ENCODE measurements at regions not wholly inside any gene's neighbourhood (a gene's known extent, or its start where the extent isn't known, plus 50 kb on each side); places are given as distances from the start of the nearest gene placed in this dataset.

DNA sequence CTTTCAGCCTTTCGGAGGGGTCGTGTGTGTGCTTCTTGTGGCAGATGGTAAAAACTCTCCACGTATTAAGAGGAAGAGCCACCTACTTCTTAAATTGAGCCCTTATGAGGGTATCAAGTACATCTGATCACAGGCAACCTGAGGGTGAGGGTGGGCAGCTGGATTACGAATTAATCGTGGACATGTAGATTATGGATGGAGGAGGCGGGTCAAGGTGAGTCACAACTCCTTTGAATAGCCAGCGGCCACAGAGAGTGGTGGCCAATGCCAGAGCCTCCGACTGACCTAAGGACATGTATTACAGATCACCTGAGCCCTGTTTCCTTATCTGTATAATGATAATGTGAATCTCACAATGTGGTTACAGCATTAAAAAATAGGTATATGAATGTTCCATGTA lies 1083.9 kb downstream of the SORCS3 start:
- no peaks in the 10 kb centered on the region for H3K9me3 Mint-ChIP-seq
- DNase-seq = no peak
- no peaks in the 10 kb centered on the region for H3K27me3 Mint-ChIP-seq
- no peaks in the 10 kb centered on the region for H3K9me3 ChIP-seq (ENCODE audit: control insufficient read depth in 1 of 2, insufficient read depth in 1 of 2, low read length in 2 of 2)
- CTCF ChIA-PET = no interaction called here
- intact Hi-C loops (cut with DNase I, micrococcal nuclease) = no loop called here
- H3K27me3 ChIP-seq (ENCODE audit: control insufficient read depth in 1 of 2, insufficient read depth in 2 of 2, low read length in 2 of 2) = peaks cover 0 to 3% of the 10 kb centered on the region in 2 experiments
- no peaks in the 10 kb centered on the region for H3K36me3 ChIP-seq (ENCODE audit: insufficient read depth, low read length)
- H3K4me1 ChIP-seq (ENCODE audit: insufficient read depth, low read length) = no peaks in the 10 kb centered on the region
- no peak overlapping the region for H3K27ac ChIP-seq (ENCODE audit: low read depth in 1 of 2, low read length in 2 of 2)
- no peak overlapping the region for H3K4me3 ChIP-seq (ENCODE audit: low read length)
- no peaks in the 10 kb centered on the region for H3K4me1 Mint-ChIP-seq (ENCODE audit: low read depth)
- H3K27ac Mint-ChIP-seq = no peak overlapping the region
- no peak for ATAC-seq (ENCODE audit: poor library complexity)
- no peak overlapping the region for H3K4me3 Mint-ChIP-seq
- TF ChIP-seq, protein P1, sequence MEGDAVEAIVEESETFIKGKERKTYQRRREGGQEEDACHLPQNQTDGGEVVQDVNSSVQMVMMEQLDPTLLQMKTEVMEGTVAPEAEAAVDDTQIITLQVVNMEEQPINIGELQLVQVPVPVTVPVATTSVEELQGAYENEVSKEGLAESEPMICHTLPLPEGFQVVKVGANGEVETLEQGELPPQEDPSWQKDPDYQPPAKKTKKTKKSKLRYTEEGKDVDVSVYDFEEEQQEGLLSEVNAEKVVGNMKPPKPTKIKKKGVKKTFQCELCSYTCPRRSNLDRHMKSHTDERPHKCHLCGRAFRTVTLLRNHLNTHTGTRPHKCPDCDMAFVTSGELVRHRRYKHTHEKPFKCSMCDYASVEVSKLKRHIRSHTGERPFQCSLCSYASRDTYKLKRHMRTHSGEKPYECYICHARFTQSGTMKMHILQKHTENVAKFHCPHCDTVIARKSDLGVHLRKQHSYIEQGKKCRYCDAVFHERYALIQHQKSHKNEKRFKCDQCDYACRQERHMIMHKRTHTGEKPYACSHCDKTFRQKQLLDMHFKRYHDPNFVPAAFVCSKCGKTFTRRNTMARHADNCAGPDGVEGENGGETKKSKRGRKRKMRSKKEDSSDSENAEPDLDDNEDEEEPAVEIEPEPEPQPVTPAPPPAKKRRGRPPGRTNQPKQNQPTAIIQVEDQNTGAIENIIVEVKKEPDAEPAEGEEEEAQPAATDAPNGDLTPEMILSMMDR (IDR thresholded peaks at IDR 0.05) = no peak
- POLR2A ChIA-PET = no interaction called here
- no peaks in the 10 kb centered on the region for H3K36me3 Mint-ChIP-seq (ENCODE audit: low read depth)

DNA sequence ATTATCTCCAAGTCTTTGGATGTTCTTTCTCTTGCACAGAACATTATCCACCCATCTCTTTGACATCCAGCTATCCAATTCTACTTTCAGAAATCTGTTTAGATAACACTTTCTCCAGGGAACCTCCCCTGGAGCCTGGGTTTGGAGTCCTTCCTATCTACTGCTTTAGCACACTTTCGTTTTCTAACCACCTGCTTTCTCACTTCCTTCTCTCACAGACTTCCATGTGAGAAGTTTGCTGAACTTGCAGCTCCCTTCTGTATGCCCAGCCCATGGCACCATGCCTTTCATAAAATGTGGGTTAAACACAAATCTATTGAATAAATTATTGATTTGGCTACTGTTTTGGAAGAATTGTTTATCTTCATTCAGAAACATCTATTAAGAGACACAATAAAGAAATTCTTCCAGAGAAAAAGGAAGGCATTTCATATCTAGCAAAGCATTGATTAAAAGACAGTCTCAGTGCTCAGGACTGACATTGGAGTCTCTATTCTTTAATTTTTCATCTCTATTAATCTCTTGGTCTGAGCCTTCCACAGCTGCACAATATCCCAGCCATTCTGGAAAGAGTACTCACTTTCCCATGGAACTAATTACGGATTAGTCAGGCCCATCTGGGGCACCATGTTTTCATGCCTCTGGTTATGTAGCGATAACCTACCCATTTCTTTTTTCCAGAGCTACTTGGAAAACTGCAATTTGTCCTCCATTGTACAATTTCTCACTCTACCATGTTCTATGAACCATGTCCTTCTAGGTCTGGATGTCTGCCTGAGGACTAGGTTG lies 1077.3 kb downstream of the SORCS3 start:
- CTCF ChIA-PET = no interaction called here
- Mint-ChIP-seq H3K27ac (no peak overlapping the region), H3K27me3 (no peaks in the 10 kb centered on the region), H3K9me3 (peaks cover 2% of the 10 kb centered on the region), H3K4me3 (no peak overlapping the region), H3K4me1 (ENCODE audit: low read depth) (no peaks in the 10 kb centered on the region), H3K36me3 (ENCODE audit: low read depth) (no peaks in the 10 kb centered on the region)
- H3K9me3 ChIP-seq (ENCODE audit: control insufficient read depth in 1 of 2, insufficient read depth in 1 of 2, low read length in 2 of 2) = peaks cover 0 to 6% of the 10 kb centered on the region in 2 experiments
- no peak for ATAC-seq (ENCODE audit: poor library complexity)
- H3K27me3 ChIP-seq (ENCODE audit: control insufficient read depth in 1 of 2, insufficient read depth in 2 of 2, low read length in 2 of 2) = peaks cover 0 to 3% of the 10 kb centered on the region in 2 experiments
- intact Hi-C loops (cut with DNase I, micrococcal nuclease) = no loop called here
- H3K36me3 ChIP-seq (ENCODE audit: insufficient read depth, low read length) = no peaks in the 10 kb centered on the region
- H3K4me1 ChIP-seq (ENCODE audit: insufficient read depth, low read length) = no peaks in the 10 kb centered on the region
- no peak overlapping the region for H3K4me3 ChIP-seq (ENCODE audit: low read length)
- DNase-seq = no peak
- POLR2A ChIA-PET = no interaction called here
- no peak overlapping the region for H3K27ac ChIP-seq (ENCODE audit: low read depth in 1 of 2, low read length in 2 of 2)
- TF ChIP-seq, protein P1 (IDR thresholded peaks at IDR 0.05) = no peak

DNA sequence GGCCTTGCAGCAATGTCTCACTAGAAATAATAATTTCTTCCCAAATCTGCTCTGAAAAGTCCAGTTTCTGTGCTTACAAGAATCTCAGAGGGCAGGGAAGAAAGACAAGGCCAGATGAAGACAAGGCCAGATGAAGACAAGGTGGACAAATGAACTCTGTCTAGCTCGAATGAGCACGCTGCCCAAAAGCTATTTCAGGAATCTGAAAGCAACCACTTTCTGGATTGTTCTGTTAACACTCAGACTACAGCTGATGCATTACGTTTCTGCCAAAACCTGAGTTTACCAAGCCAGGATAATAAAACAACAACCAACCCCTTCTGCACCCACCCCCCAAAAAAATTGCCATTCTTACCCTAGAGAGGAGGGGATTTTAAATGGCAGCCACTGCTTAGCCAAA lies 1073.6 kb downstream of the SORCS3 start:
- Mint-ChIP-seq H3K36me3 (ENCODE audit: low read depth) (no peaks in the 10 kb centered on the region), H3K4me3 (no peak overlapping the region), H3K27me3 (no peaks in the 10 kb centered on the region), H3K27ac (no peak overlapping the region), H3K9me3 (peaks cover 6% of the 10 kb centered on the region), H3K4me1 (ENCODE audit: low read depth) (no peaks in the 10 kb centered on the region)
- intact Hi-C loops (cut with DNase I, micrococcal nuclease) = no loop called here
- Histone ChIP-seq H3K27ac (ENCODE audit: low read depth in 1 of 2, low read length in 2 of 2) (no peak overlapping the region), H3K27me3 (ENCODE audit: control insufficient read depth in 1 of 2, insufficient read depth in 2 of 2, low read length in 2 of 2) (no peaks in the 10 kb centered on the region), H3K4me1 (ENCODE audit: insufficient read depth, low read length) (no peaks in the 10 kb centered on the region), H3K36me3 (ENCODE audit: insufficient read depth, low read length) (no peaks in the 10 kb centered on the region), H3K9me3 (ENCODE audit: control insufficient read depth in 1 of 2, insufficient read depth in 1 of 2, low read length in 2 of 2) (peaks cover 0 to 6% of the 10 kb centered on the region in 2 experiments), H3K4me3 (ENCODE audit: low read length) (no peak overlapping the region)
- TF ChIP-seq, protein P1 (IDR thresholded peaks at IDR 0.05) = no peak
- ChIA-PET POLR2A (no interaction called here), CTCF (no interaction called here)
- DNase-seq (no peak), ATAC-seq (ENCODE audit: poor library complexity) (no peak)
